Stimulated activated CD4-positive, alpha-beta T cell treated with anti-CD3 and anti-CD28 coated beads, Interleukin-2, amount 100 ng/mL, for 24 hours (primary cell): ENCODE measurements at regions not wholly inside any gene's neighbourhood (a gene's known extent, or its start where the extent isn't known, plus 50 kb on each side); places are given as distances from the start of the nearest gene placed in this dataset.
"Not testable (repeated sequence)": the region's sequence is repeated elsewhere in the genome, so short reads cannot be mapped to it uniquely, and the experiment has no call there.

Experiments used
- DNase-seq, 2 donors: peaks; one replicate each; pipeline ENCODE4 v3.0.0-alpha.2; 2020

- DNase-seq, result no peak
These were observed 118.2 kb downstream of the ZNF22 start for GRCh38 chr10:45118929-45119328.

- DNase-seq, result not testable (repeated sequence)
These were observed 121.6 kb downstream of the ZNF22 start for GRCh38 chr10:45122180-45122860.

- DNase-seq, result no peak
These were observed 134.9 kb downstream of the ZNF22 start for GRCh38 chr10:45135443-45136198.

DNA sequence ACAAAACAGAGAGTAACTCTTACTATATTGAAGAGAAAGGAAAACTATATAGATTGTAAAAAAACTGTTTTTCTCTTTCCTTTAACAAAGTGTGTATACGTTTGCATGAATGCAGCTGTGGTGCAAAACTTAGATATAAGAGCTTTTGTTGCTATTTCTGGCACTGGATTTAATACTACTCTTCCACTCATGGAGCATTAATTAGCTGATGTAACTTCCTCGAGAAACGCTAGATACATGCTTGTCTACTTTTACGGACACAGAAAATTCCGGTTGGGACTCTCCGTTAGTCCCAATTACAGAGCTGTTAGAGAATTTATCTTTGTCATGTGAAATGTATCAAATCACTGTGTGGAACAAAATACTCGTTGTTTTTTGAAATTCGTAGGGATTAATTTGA is 135.5 kb downstream of the ZNF22 start:
- no peak for DNase-seq

- DNase-seq, result no peak
These were observed 143.8 kb downstream of the ZNF22 start for GRCh38 chr10:45144326-45145070.

DNA sequence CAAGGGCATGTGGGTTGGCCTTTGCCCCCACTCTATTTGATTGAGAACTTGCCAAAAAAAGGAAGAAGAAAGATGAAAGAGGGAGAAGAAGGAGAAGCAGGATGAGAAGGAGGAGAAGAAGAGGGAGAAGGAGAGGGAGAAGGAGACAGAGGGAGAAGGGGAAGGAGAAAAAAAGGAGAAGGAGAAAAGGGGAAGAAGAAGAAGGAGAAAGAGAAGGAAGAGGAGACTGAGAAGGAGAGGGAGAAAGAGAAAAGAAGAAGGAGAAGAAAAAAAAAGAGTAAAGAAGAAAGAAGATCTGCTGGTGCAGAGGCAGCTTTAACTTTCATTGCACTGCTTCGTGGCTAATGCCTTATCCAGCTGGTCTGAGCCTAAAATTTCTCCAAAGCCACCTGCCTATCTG is 144.4 kb downstream of the ZNF22 start:
- not testable (repeated sequence) for DNase-seq

DNA sequence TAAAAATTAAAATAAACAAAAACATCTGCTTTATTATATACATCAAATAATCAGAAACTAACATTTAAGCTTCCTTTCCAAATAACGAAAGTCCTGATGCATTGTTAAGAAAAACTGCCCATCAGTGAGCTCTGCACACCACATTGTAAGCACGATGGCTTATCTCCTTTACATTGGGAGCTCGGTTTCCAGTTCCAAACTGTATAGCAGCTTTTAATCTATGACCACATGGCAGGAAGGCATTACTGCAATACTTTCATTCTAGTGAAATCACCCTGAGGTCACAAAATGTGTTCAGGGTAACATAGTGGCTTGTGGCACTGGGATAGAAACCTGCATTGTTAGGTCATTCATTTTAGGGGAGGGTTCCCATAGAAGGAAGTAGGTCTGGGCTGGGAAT is 146.3 kb downstream of the ZNF22 start:
- no peak for DNase-seq

GRCh38 chr10:45150997-45151396 is 150.3 kb downstream of the ZNF22 start:
- no peak for DNase-seq

DNA sequence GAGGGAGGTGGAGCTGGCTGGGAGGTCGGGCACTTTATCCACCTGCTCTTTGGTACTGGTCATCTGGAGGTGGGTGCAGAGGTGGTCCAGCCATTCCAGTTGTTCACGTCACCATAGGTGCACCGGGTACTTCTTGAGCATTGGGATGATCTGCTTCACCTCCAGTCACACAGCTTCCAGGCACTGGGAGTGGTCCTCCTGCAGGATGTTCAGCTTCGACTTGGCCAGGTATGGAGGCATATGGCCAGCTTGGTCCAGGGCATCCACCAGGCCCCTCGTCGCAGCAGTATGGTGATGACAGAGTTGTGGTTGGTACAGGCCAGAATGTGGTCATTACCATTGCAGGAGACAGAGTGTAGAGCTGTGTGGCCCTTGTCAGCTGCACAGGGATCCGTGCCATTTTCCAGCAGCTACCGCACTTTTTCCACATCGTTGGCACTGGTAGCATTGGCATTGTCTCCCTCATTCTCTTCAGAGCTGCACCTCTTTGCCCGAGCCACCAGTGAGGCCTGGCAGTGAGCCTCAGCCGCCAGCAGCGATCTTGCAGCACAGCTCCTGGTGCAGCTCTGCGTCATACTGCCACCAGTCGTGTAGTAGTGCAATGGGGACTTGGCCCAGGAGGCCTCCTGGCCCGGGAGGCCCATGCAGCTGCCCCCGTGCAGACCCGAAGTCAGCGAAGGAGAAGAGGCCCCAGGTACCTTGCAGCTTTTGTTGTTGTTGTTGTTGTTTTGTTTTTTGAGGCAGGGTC is 150.9 kb downstream of the ZNF22 start:
- DNase-seq, result no peak

- DNase-seq, result no peak
These were observed 152.0 kb downstream of the ZNF22 start for GRCh38 chr10:45152726-45153125.

DNA sequence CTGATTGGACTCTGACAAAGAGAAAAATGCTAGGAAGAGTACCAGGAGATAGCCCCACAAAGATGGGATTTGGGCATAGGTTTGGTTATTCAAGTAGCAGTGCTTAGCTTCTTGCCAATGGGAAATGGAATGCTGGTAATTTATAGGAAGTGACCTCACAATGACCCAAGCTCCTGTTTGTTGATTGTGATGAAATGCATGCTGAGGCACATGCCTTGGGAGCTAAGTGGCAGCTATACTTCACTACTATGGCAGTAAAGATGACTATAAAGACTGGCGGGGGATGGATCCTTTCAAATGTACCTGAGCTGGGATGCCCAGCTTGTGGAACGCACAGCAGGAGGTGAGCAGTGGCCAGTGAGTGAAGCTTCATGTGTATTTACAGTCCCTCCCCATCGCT is 153.8 kb downstream of the ZNF22 start:
- no peak for DNase-seq

GRCh38 chr10:45155784-45156183 is 155.1 kb downstream of the ZNF22 start:
- DNase-seq, result no peak

DNA sequence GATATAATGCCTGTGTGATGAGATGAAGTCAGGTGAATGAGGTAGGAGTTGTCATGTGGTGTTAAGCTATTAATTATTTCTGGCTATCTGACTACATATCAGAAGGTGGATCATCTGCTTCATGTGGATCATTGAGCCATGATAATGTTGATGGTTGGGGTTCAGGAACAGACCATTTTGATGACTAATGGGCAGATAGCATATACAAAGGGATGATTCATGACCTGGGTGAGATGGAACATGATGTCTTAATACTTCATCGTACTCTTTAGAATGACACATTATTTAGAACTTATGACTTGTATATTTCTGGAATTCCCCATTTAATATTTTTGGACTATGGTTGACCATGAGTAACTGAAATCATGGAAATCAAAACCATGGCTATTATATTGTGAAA is 155.1 kb downstream of the OR13A1 start:
- no peak for DNase-seq

DNA sequence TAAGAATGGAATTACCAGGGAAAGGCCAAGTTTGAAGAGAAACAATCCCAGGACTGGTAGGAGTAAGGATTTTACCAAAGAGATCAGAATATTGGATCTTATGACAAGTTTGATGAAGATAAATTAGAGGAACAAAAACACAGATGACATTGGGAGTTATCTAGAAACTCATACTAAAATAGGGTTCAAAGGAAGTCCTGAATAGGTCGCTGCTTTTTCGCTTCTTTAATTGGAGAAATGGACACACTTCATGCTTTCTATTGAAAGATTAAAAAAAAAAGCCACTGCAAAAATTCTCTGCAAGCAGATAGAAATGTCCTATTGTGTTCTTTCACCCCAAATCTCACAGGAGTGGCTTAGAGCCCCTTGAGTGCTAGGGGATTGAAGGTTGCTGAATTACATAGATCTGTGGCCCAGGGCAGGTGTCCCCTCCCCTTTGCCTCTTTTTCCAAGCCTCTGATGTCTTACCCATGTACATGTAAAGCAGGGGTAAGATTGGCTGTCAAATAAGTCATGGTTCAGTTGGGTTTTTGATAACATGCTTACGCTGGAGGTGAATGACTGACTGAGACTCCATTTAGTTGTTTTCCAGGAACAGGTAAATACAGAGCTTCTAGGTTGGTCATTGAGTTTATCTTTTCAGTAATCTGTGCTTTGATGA is 152.0 kb downstream of the OR13A1 start:
- DNase-seq, result no peak

DNA sequence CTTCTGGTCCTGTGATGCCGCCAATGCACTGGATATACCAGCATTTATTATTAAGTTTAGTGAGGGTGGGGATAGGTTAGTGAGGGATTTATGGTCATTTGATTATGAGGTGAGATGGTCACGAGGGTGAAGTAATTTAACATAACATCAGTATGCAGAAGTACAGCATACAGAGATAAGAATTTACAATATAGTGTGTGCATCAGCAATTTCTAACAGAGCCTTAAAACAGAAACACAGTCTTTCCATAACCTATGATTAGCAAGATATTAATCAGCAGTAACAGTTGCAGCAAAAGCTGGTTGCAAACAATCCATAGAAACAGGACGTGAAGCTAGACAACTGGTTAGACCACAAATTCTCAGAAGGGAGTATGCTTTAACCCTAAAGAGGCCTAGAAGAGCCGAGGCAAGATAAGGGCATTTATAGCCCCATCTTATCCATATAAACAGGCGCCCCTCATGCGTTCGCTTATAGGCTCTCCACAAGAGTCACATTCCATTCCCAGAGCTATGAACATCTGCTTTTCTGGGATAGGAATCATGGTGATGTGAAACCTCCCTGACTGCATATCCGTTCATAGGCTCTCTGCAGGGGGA is 139.8 kb downstream of the OR13A1 start:
- DNase-seq, result not testable (repeated sequence)

GRCh38 chr10:45179691-45180090 is 135.7 kb downstream of the OR13A1 start:
- no peak for DNase-seq

GRCh38 chr10:45180507-45180906 is 134.9 kb downstream of the OR13A1 start:
- no peak for DNase-seq

DNA sequence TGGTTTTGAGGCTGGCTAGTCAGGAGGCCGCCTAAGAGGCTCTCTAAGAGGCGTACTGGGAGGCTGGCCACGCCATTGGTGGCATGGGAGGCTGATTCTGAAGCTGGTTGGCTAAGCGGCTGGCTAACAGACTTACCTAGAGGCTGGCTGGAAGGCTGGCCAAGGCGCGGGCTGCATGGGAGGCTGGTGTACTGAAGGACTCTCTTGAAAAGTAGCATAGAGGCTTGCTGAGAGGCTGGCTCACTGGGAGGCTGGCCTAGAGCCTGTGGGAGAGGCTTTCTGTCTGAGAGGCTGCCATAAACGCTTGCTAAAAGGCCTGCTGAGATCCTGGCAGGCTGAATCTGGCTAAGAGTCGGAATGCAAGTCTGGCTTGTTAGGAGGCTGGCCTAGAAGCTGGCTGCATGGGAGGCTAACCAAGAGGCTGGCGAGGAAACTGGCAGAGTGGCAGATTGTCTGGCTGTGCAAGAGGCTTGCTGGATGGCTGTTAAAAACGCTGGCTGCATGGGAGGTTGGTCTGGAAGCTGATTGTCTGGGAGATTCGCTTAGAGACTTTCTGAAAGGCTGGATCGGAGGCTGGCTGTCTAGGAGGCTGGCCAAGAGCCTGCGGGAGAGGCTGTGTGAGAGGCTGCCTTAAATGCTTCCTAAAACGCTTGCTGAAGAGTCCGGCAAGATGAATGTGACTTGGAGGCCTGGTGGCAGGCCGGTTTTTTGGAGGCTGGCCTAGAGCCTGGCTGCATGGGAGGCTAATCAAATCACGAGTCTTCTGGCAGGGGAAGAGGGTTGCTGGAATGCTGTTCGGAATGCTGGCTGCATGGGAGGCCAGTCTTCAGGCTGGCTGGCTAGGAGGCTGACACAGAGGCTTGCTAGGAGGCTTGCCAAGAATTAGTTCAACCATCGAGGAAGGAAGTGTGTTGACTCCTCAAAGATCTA is 134.2 kb downstream of the OR13A1 start:
- DNase-seq, result no peak

DNA sequence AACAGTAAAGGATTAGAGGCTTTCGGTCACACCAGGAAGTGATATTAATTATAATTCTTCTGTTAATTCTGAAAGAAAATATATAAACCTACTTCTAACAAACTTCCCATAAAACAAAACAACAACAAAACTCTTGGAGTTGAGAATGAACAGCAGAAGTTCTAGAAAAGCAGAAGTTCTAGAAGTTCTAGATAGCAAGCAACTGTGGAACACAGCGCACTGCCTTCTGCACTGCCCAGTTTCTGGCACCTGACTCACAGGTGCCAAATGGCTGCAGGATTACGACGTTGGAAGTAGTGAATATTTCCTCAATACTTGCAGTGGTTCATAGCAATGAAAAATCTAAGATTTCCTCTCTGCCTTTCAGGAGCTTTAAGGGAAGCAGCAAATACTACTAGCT is 132.2 kb downstream of the OR13A1 start:
- DNase-seq, result no peak

DNA sequence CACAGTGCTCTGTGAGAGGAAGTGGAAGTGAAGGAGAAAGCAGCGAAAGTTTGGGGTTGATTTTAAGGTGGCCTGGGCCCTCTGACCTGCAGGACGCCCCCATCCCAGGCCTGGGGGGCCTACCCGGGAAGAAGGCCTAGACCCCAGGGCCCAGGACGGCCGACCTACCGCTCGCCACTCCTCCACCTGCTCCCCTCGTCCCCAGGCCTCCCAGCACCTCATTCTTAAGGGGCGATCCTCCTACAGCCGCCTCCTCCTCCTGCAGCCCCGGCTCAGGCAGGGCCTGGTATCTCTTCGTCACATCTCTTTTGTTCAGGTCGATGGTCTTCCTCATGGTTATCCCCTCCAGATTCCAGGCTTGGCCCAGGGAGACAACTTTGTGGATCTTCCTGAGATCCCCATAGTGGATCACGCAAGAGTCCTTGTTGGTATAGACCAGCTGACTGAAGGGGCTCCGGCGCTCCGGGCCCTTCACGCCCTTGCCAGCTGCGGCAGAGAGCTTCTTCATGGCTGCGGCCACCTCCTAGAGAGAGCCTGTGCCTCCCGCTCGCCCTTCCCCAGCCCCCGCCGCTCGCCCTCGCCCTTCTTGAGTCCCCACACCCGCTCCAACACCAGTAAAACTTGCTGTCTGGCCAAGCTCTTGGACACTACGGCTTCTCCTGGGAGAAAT is 117.5 kb downstream of the OR13A1 start:
- no peak for DNase-seq
